ENCODE measurements at regions not wholly inside any gene's neighbourhood (a gene's known extent, or its start where the extent isn't known, plus 50 kb on each side); places are given as distances from the start of the nearest gene placed in this dataset.

- POLR2A ChIA-PET, result no interaction called here
- H3K9ac ChIP-seq, result no peak overlapping the region
- CTCF ChIA-PET, result interaction anchor here (1.2 kb wide), 1 partner anchor 378 kb away, joined by 3 read pairs; no protein-coding TSS in a partner anchor
Measured at GRCh38 chr21:35359076-35359475, 310.0 kb upstream of the RUNX1 start.

GRCh38 chr21:35358008-35358407, 308.9 kb upstream of the RUNX1 start:
- Histone ChIP-seq H3K4me3 (ENCODE audit: low read depth in 2 of 2, low read length in 1 of 2) (no peak overlapping the region), H3K9ac (no peak overlapping the region), H3K27ac (ENCODE audit: low read depth in 2 of 2, low read length in 1 of 2) (no peak overlapping the region), H3K27me3 (ENCODE audit: insufficient read depth) (no peaks in the 10 kb centered on the region), H3K79me2 (ENCODE audit: insufficient read depth) (no peaks in the 10 kb centered on the region), H3K9me2 (no peaks in the 10 kb centered on the region), H3K4me2 (no peak overlapping the region), H3K9me3 (no peaks in the 10 kb centered on the region), H3K4me1 (ENCODE audit: control insufficient read depth in 1 of 2, insufficient read depth in 2 of 2, low read depth in 1 of 2, low read length in 1 of 2) (no peaks in the 10 kb centered on the region), H2AFZ (ENCODE audit: low read depth) (no peak overlapping the region), H3F3A (replicated peaks; ENCODE audit: insufficient read depth) (no peaks in the 10 kb centered on the region), H4K20me1 (ENCODE audit: insufficient read depth) (no peaks in the 10 kb centered on the region), H3K36me3 (replicated peaks in 1 of 2; ENCODE audit: control insufficient read depth in 1 of 2, insufficient read depth in 2 of 2, low read length in 1 of 2) (no peaks in the 10 kb centered on the region)
- CTCF ChIA-PET, result no interaction called here
- TF ChIP-seq FOXM1 (IDR thresholded peaks at IDR 0.05; ENCODE audit: low read depth) (no peak), REST (IDR thresholded peaks at IDR 0.05; ENCODE audit: low read depth, low read length) (no peak), NFIC (IDR thresholded peaks at IDR 0.05; ENCODE audit: borderline replicate concordance) (no peak), SMC3 (IDR thresholded peaks at IDR 0.05; ENCODE audit: low read depth, low read length) (no peak), IRF3 (IDR thresholded peaks at IDR 0.05; ENCODE audit: low read depth, low read length) (no peak), FOSL2 (IDR thresholded peaks at IDR 0.05; ENCODE audit: borderline replicate concordance, low read depth) (no peak), POLR2AphosphoS5 (IDR thresholded peaks at IDR 0.05; ENCODE audit: low read depth, low read length) (no peak), FOXJ3 (CRISPR knock-in tag; IDR thresholded peaks at IDR 0.05) (no peak), TAF1 (IDR thresholded peaks at IDR 0.05; ENCODE audit: borderline replicate concordance, low read depth, low read length) (no peak), JUND (IDR thresholded peaks at IDR 0.05) (no peak)
- TF ChIP-seq, protein P1, sequence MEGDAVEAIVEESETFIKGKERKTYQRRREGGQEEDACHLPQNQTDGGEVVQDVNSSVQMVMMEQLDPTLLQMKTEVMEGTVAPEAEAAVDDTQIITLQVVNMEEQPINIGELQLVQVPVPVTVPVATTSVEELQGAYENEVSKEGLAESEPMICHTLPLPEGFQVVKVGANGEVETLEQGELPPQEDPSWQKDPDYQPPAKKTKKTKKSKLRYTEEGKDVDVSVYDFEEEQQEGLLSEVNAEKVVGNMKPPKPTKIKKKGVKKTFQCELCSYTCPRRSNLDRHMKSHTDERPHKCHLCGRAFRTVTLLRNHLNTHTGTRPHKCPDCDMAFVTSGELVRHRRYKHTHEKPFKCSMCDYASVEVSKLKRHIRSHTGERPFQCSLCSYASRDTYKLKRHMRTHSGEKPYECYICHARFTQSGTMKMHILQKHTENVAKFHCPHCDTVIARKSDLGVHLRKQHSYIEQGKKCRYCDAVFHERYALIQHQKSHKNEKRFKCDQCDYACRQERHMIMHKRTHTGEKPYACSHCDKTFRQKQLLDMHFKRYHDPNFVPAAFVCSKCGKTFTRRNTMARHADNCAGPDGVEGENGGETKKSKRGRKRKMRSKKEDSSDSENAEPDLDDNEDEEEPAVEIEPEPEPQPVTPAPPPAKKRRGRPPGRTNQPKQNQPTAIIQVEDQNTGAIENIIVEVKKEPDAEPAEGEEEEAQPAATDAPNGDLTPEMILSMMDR (IDR thresholded peaks at IDR 0.05), result no peak
- TF ChIP-seq, protein P2, sequence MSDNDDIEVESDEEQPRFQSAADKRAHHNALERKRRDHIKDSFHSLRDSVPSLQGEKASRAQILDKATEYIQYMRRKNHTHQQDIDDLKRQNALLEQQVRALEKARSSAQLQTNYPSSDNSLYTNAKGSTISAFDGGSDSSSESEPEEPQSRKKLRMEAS (IDR thresholded peaks at IDR 0.05; ENCODE audit: low read depth), result no peak
- TF ChIP-seq, protein P3, sequence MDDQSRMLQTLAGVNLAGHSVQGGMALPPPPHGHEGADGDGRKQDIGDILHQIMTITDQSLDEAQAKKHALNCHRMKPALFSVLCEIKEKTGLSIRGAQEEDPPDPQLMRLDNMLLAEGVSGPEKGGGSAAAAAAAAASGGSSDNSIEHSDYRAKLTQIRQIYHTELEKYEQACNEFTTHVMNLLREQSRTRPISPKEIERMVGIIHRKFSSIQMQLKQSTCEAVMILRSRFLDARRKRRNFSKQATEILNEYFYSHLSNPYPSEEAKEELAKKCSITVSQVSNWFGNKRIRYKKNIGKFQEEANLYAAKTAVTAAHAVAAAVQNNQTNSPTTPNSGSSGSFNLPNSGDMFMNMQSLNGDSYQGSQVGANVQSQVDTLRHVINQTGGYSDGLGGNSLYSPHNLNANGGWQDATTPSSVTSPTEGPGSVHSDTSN (IDR thresholded peaks at IDR 0.05), result no peak
- DNase-seq, result no peak
- 68% methylated on average over 2 of the region's 2 CpGs for WGBS (ENCODE audit: low lambda C conversion rate)
- POLR2A ChIA-PET, result no interaction called here

More at GRCh38 chr21:35359076-35359475, 310.0 kb upstream of the RUNX1 start:
- TF ChIP-seq FOXM1 (IDR thresholded peaks at IDR 0.05; ENCODE audit: low read depth), result no peak
- H3K27me3 ChIP-seq (ENCODE audit: insufficient read depth), result no peaks in the 10 kb centered on the region
- no peaks in the 10 kb centered on the region for H3K9me2 ChIP-seq
- no peak overlapping the region for H2AFZ ChIP-seq (ENCODE audit: low read depth)
- 88% methylated on average over 2 of the region's 2 CpGs for WGBS (ENCODE audit: low lambda C conversion rate)
- no peaks in the 10 kb centered on the region for H4K20me1 ChIP-seq (ENCODE audit: insufficient read depth)
- H3K4me3 ChIP-seq (ENCODE audit: low read depth in 2 of 2, low read length in 1 of 2), result no peak overlapping the region
- no peaks in the 10 kb centered on the region for H3K79me2 ChIP-seq (ENCODE audit: insufficient read depth)
- no peaks in the 10 kb centered on the region for H3F3A ChIP-seq (replicated peaks; ENCODE audit: insufficient read depth)
- H3K27ac ChIP-seq (ENCODE audit: low read depth in 2 of 2, low read length in 1 of 2), result no peak overlapping the region
- H3K36me3 ChIP-seq (replicated peaks in 1 of 2; ENCODE audit: control insufficient read depth in 1 of 2, insufficient read depth in 2 of 2, low read length in 1 of 2), result no peaks in the 10 kb centered on the region
- H3K4me2 ChIP-seq, result no peak overlapping the region
- no peak for DNase-seq
- H3K4me1 ChIP-seq (ENCODE audit: control insufficient read depth in 1 of 2, insufficient read depth in 2 of 2, low read depth in 1 of 2, low read length in 1 of 2), result no peaks in the 10 kb centered on the region
- H3K9me3 ChIP-seq, result no peaks in the 10 kb centered on the region

Data from SK-N-SH (cell line).